Endodermal cell (in vitro differentiated cells): ENCODE measurements at regions not wholly inside any gene's neighbourhood (a gene's known extent, or its start where the extent isn't known, plus 50 kb on each side); places are given as distances from the start of the nearest gene placed in this dataset.

ENCODE experiments used
- DNase-seq: peaks from one replicate; pipeline ENCODE4 v3.0.0-alpha.2; 2017
- H3K27ac ChIP-seq: 2 replicates; pipeline ENCODE4 v1.5.1; 2013; ENCODE audit warnings: mild to moderate bottlenecking, low read depth, low read length, moderate library complexity
- H3K27me3 ChIP-seq: 2 replicates; pipeline ENCODE4 v1.6.1; 2013; ENCODE audit warnings: mild to moderate bottlenecking, low read length, moderate library complexity; ENCODE audit not compliant: insufficient read depth, control insufficient read depth, poor library complexity, severe bottlenecking
- H3K36me3 ChIP-seq: 2 replicates; pipeline ENCODE4 v1.7.0; 2013; ENCODE audit warnings: mild to moderate bottlenecking, low read length, moderate library complexity; ENCODE audit not compliant: control insufficient read depth, insufficient read depth
- H3K4me1 ChIP-seq: one replicate; pipeline ENCODE4 v1.7.0; 2013; ENCODE audit warnings: low read length; ENCODE audit not compliant: control insufficient read depth, insufficient read depth
- H3K4me3 ChIP-seq: 2 replicates; pipeline ENCODE4 v1.5.1; 2013; ENCODE audit warnings: mild to moderate bottlenecking, low read length, moderate library complexity
- H3K9ac ChIP-seq: 2 replicates; pipeline ENCODE4 v1.6.1; 2013; ENCODE audit warnings: mild to moderate bottlenecking, low read length, moderate library complexity; ENCODE audit not compliant: poor library complexity, severe bottlenecking; ENCODE audit errors: extremely low read depth
- H3K9me3 ChIP-seq: 2 replicates; pipeline ENCODE4 v1.6.1; 2013; ENCODE audit warnings: mild to moderate bottlenecking, low read length, moderate library complexity; ENCODE audit not compliant: control insufficient read depth
- H3K27ac Mint-ChIP-seq: 2 replicates; pipeline ENCODE4 v1.8.0; 2020; ENCODE audit warnings: mixed read lengths
- H3K27me3 Mint-ChIP-seq: 2 replicates; pipeline ENCODE4 v1.8.0; 2021; ENCODE audit warnings: mild to moderate bottlenecking, mixed read lengths; ENCODE audit not compliant: insufficient read depth
- H3K36me3 Mint-ChIP-seq: 2 replicates; pipeline ENCODE4 v1.8.0; 2020; ENCODE audit warnings: low read depth, mixed read lengths
- H3K4me1 Mint-ChIP-seq: 2 replicates; pipeline ENCODE4 v1.8.0; 2020; ENCODE audit warnings: mixed read lengths
- H3K4me3 Mint-ChIP-seq: 2 replicates; pipeline ENCODE4 v1.8.0; 2020; ENCODE audit warnings: mild to moderate bottlenecking, moderate library complexity, mixed read lengths
- H3K9me3 Mint-ChIP-seq: 2 replicates; pipeline ENCODE4 v1.8.0; 2020; ENCODE audit warnings: mild to moderate bottlenecking, mixed read lengths
- WGBS, 2 experiments: methylation state at CpG; one replicate each; pipeline versions ENCODE4 v1.1.5 to v1.1.7; 2013; ENCODE audit warnings: missing lambda C conversion rate in 2 of 2, mixed read lengths in 1 of 2; ENCODE audit not compliant: insufficient coverage in 1 of 2, insufficient read length in 1 of 2; 5-methylcytosine and 5-hydroxymethylcytosine counted together
- TF ChIP-seq, protein P1 (sequence below): fragments of 200-600 bp; sonication (generic); conservative IDR thresholded peaks from 2 replicates; pipeline ENCODE4 v1.5.0; 2021; ENCODE audit warnings: antibody characterized with exemption, mild to moderate bottlenecking

DNA sequence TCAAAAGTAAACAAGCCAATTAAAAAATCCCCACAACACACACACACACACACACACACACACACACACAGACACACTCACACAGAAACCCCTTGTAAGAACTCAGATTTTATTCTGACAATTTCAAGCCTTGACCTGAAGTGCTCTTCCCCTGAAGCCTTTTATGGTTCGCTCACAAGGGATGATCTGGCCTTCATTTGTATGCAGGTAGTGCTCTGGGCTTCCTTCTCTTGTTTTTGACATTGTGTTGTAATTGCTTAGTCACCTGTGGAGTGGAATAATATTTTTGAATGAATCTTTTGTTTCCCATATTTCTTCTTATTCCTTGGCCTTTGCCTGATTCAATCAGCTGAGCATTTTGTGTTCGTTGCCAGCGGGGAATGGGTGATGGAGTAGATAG lies 83.3 kb upstream of the CSRP2 start:
- no peak overlapping the region for H3K27ac Mint-ChIP-seq
- H3K27me3 Mint-ChIP-seq, result no peaks in the 10 kb centered on the region
- peaks cover 2% of the 10 kb centered on the region for H3K4me1 Mint-ChIP-seq
- DNase-seq, result no peak
- Histone ChIP-seq H3K9me3 (no peaks in the 10 kb centered on the region), H3K4me1 (no peaks in the 10 kb centered on the region), H3K27ac (no peak overlapping the region), H3K36me3 (no peaks in the 10 kb centered on the region), H3K4me3 (no peak overlapping the region), H3K9ac (no peak overlapping the region), H3K27me3 (no peaks in the 10 kb centered on the region)
- no peak overlapping the region for H3K4me3 Mint-ChIP-seq
- 90 to 100% methylated on average over 2 to 3 of the region's 3 CpGs for WGBS, 2 experiments
- no peaks in the 10 kb centered on the region for H3K9me3 Mint-ChIP-seq
- TF ChIP-seq, protein P1, sequence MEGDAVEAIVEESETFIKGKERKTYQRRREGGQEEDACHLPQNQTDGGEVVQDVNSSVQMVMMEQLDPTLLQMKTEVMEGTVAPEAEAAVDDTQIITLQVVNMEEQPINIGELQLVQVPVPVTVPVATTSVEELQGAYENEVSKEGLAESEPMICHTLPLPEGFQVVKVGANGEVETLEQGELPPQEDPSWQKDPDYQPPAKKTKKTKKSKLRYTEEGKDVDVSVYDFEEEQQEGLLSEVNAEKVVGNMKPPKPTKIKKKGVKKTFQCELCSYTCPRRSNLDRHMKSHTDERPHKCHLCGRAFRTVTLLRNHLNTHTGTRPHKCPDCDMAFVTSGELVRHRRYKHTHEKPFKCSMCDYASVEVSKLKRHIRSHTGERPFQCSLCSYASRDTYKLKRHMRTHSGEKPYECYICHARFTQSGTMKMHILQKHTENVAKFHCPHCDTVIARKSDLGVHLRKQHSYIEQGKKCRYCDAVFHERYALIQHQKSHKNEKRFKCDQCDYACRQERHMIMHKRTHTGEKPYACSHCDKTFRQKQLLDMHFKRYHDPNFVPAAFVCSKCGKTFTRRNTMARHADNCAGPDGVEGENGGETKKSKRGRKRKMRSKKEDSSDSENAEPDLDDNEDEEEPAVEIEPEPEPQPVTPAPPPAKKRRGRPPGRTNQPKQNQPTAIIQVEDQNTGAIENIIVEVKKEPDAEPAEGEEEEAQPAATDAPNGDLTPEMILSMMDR, result no peak
- H3K36me3 Mint-ChIP-seq, result no peaks in the 10 kb centered on the region

DNA sequence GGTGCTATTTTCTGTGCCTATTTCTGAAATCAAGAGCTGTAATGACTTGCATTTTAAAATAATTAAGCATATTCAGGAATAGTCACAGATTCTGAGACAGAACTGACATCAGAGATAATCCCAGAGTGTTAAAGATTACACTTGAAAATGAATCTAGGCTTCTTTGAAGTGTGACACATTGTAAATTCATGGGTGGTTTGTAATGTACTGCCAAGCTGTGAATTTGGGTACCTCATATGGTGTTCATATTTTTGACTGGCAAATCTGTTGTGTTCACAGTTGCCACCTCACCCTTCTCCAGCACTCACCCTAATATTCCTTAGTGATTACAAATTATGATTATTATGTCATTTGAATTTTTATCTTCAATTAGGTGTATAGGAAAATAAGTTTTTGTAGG lies 78.5 kb upstream of the CSRP2 start:
- no peaks in the 10 kb centered on the region for H3K27me3 ChIP-seq
- no peaks in the 10 kb centered on the region for H3K9me3 Mint-ChIP-seq
- H3K4me1 ChIP-seq, result no peaks in the 10 kb centered on the region
- H3K9ac ChIP-seq, result no peak overlapping the region
- H3K27me3 Mint-ChIP-seq, result no peaks in the 10 kb centered on the region
- no peak overlapping the region for H3K27ac Mint-ChIP-seq
- no peak overlapping the region for H3K4me3 Mint-ChIP-seq
- H3K27ac ChIP-seq, result no peak overlapping the region
- DNase-seq, result no peak
- no peaks in the 10 kb centered on the region for H3K9me3 ChIP-seq
- no peaks in the 10 kb centered on the region for H3K36me3 ChIP-seq
- no peaks in the 10 kb centered on the region for H3K4me1 Mint-ChIP-seq
- TF ChIP-seq, protein P1, result no peak
- no peaks in the 10 kb centered on the region for H3K36me3 Mint-ChIP-seq
- no peak overlapping the region for H3K4me3 ChIP-seq

DNA sequence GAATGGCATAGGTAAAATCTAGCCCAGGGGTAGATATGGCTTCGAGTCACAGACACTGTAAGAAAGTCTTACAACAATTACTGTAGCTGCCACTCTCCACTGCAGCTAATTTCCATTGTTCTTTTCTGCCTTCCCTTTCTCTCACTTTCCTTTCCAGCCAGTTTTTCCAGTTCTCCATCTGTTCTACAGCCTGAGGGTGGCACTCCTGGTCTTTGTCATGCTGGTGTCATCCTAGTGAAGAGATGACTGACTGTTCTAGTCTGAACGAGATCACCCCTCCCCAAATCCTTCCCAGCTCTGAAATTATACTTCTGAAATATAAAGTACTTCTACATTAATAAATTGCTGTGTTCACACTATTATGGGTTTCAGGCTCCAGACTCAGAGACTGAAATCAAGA lies 74.2 kb upstream of the CSRP2 start:
- no peaks in the 10 kb centered on the region for H3K27me3 ChIP-seq
- Mint-ChIP-seq H3K36me3 (no peaks in the 10 kb centered on the region), H3K4me3 (no peak overlapping the region), H3K27ac (no peak overlapping the region), H3K9me3 (no peaks in the 10 kb centered on the region), H3K27me3 (no peaks in the 10 kb centered on the region), H3K4me1 (no peaks in the 10 kb centered on the region)
- DNase-seq, result no peak
- TF ChIP-seq, protein P1, result peak; percentile 41
- no peak overlapping the region for H3K27ac ChIP-seq
- no peak overlapping the region for H3K4me3 ChIP-seq
- H3K36me3 ChIP-seq, result no peaks in the 10 kb centered on the region
- WGBS, 2 experiments, result 83 to 93% methylated on average over 1 of the region's 2 CpGs
- H3K9me3 ChIP-seq, result no peaks in the 10 kb centered on the region
- H3K4me1 ChIP-seq, result no peaks in the 10 kb centered on the region
- H3K9ac ChIP-seq, result no peak overlapping the region
